H1 (cell line): ENCODE measurements at regions not wholly inside any gene's neighbourhood (a gene's known extent, or its start where the extent isn't known, plus 50 kb on each side); places are given as distances from the start of the nearest gene placed in this dataset.

Source experiments
- CTCF ChIA-PET: fragments of 300-600 bp; sonication (Branson Sonifier 250); formaldehyde crosslinking; loops from one replicate; lab custom pipeline; 2021; ENCODE audit not compliant: partially characterized antibody; lab: Charles Lee
- POLR2A ChIA-PET: fragments of 300-600 bp; sonication (Branson Sonifier 250); formaldehyde crosslinking; loops from one replicate; lab custom pipeline; 2021; ENCODE audit warnings: inconsistent platforms; ENCODE audit not compliant: partially characterized antibody; lab: Charles Lee
- DNase-seq, 2 experiments: peaks; one replicate each; pipeline versions ENCODE4 v3.0.0 to v3.0.0-alpha.2; 2010 to 2022; ENCODE audit warnings: low spot score in 2 of 2, low read depth in 1 of 2, mixed read lengths in 1 of 2
- FAIRE-seq: peaks from 2 replicates; lab custom pipeline; 2011; peaks lifted over from hg19 to GRCh38; lab: Jason Lieb, UNC
- H2AFZ ChIP-seq: 2 replicates; pipeline ENCODE4 v1.8.1; 2012; ENCODE audit warnings: low read length, inconsistent platforms
- H2AK5ac ChIP-seq: 2 replicates; pipeline ENCODE4 v1.6.1; 2013; ENCODE audit warnings: low read depth, low read length
- H2BK120ac ChIP-seq: replicated peaks from 2 replicates; pipeline ENCODE3; 2013; ENCODE audit warnings: low read depth, low read length, inconsistent platforms
- H2BK12ac ChIP-seq: 2 replicates; pipeline ENCODE4 v1.6.1; 2013; ENCODE audit warnings: low read depth, low read length
- H2BK15ac ChIP-seq: 2 replicates; pipeline ENCODE4 v1.6.1; 2013; ENCODE audit warnings: low read length
- H2BK20ac ChIP-seq: 2 replicates; pipeline ENCODE4 v1.6.1; 2013; ENCODE audit warnings: low read length
- H2BK5ac ChIP-seq: 2 replicates; pipeline ENCODE4 v1.6.1; 2013; ENCODE audit warnings: low read depth, low read length
- H3K14ac ChIP-seq: 2 replicates; pipeline ENCODE4 v1.6.1; 2013; ENCODE audit warnings: inconsistent platforms; ENCODE audit not compliant: insufficient read length
- H3K18ac ChIP-seq: 2 replicates; pipeline ENCODE4 v1.6.1; 2013; ENCODE audit warnings: low read length; ENCODE audit errors: extremely low read depth
- H3K23ac ChIP-seq: 2 replicates; pipeline ENCODE4 v1.6.1; 2013; ENCODE audit warnings: inconsistent platforms; ENCODE audit not compliant: insufficient read length
- H3K23me2 ChIP-seq: 2 replicates; pipeline ENCODE4 v1.6.1; 2013; ENCODE audit warnings: low read depth, low read length
- H3K27ac ChIP-seq: 2 replicates; pipeline ENCODE4 v1.6.1; 2011; ENCODE audit warnings: low read depth, low read length, inconsistent platforms
- H3K27me3 ChIP-seq, 4 experiments: replicated peaks in 1 of 4; 1 replicate in 1 of 4; 2 replicates in 3 of 4; pipeline versions ENCODE4 v1.6.1 to v1.8.1; 2011 to 2013; ENCODE audit warnings: low read length in 3 of 4, mild to moderate bottlenecking in 3 of 4, inconsistent platforms in 2 of 4, mixed read lengths in 2 of 4, moderate library complexity in 1 of 4; ENCODE audit not compliant: control insufficient read depth in 3 of 4, insufficient read depth in 3 of 4; ENCODE audit errors: extremely low read depth in 1 of 4
- H3K36me3 ChIP-seq, 4 experiments: 2 replicates each; pipeline versions ENCODE4 v1.6.1 to v1.8.1; 2011 to 2013; ENCODE audit warnings: mild to moderate bottlenecking in 4 of 4, low read length in 3 of 4, moderate library complexity in 2 of 4, control low read depth in 1 of 4, inconsistent platforms in 1 of 4; ENCODE audit not compliant: insufficient read depth in 4 of 4, control insufficient read depth in 2 of 4
- H3K4ac ChIP-seq: replicated peaks from 2 replicates; pipeline ENCODE3; 2013; ENCODE audit warnings: low read length, low read depth, mixed read lengths, inconsistent platforms; ENCODE audit not compliant: insufficient read length
- H3K4me1 ChIP-seq, 4 experiments: replicated peaks in 1 of 4; 1 replicate in 1 of 4; 2 replicates in 3 of 4; pipeline versions ENCODE4 v1.6.1 to v1.8.1; 2011 to 2013; ENCODE audit warnings: low read length in 3 of 4, inconsistent platforms in 2 of 4, mixed read lengths in 1 of 4; ENCODE audit not compliant: insufficient read depth in 4 of 4, control insufficient read depth in 3 of 4
- H3K4me2 ChIP-seq, 2 experiments: 2 replicates each; pipeline versions ENCODE4 v1.6.1 to v1.8.1; 2011 to 2013; ENCODE audit warnings: low read depth in 2 of 2, low read length in 2 of 2, control low read depth in 1 of 2, inconsistent platforms in 1 of 2, mild to moderate bottlenecking in 1 of 2; ENCODE audit not compliant: insufficient read depth in 1 of 2
- H3K4me3 ChIP-seq, 4 experiments: fragments of 200-600, 300-600 bp in 1 of 4; sonication (generic), shearing (Covaris generic), sonication (Bioruptor Twin) in 1 of 4; 2 replicates each; pipeline versions ENCODE4 v1.5.1 to v1.8.1; 2011 to 2016; ENCODE audit warnings: low read length in 4 of 4, low read depth in 3 of 4, control low read depth in 2 of 4, inconsistent platforms in 2 of 4, mild to moderate bottlenecking in 2 of 4, mixed read lengths in 1 of 4, moderate library complexity in 1 of 4; ENCODE audit not compliant: insufficient read depth in 2 of 4; ENCODE audit errors: extremely low read depth in 1 of 4
- H3K56ac ChIP-seq: replicated peaks from 2 replicates; pipeline ENCODE3; 2013; ENCODE audit warnings: low read depth, mild to moderate bottlenecking, mixed read lengths, low read length, inconsistent platforms; ENCODE audit not compliant: insufficient read length
- H3K79me1 ChIP-seq: 2 replicates; pipeline ENCODE4 v1.6.1; 2013; ENCODE audit warnings: low read depth, low read length, control low read depth
- H3K79me2 ChIP-seq, 2 experiments: 2 replicates each; pipeline versions ENCODE4 v1.6.1 to v1.8.1; 2012 to 2013; ENCODE audit warnings: low read length in 2 of 2, mild to moderate bottlenecking in 2 of 2, inconsistent platforms in 1 of 2; ENCODE audit not compliant: insufficient read depth in 2 of 2, control insufficient read depth in 1 of 2
- H3K9ac ChIP-seq, 4 experiments: replicated peaks in 1 of 4; 1 replicate in 1 of 4; 2 replicates in 3 of 4; pipeline versions ENCODE4 v1.6.1 to v1.8.1; 2011 to 2013; ENCODE audit warnings: low read depth in 3 of 4, low read length in 3 of 4, control low read depth in 2 of 4, mild to moderate bottlenecking in 2 of 4, moderate library complexity in 2 of 4, inconsistent platforms in 1 of 4; ENCODE audit errors: extremely low read depth in 1 of 4
- H3K9me3 ChIP-seq, 2 experiments: 2 replicates each; pipeline versions ENCODE4 v1.6.1 to v1.8.1; 2012 to 2013; ENCODE audit warnings: mild to moderate bottlenecking in 2 of 2, moderate library complexity in 2 of 2, control low read depth in 1 of 2, inconsistent platforms in 1 of 2, low read depth in 1 of 2, low read length in 1 of 2, mixed read lengths in 1 of 2; ENCODE audit not compliant: insufficient read depth in 2 of 2
- H4K20me1 ChIP-seq, 2 experiments: replicated peaks in 1 of 2; 2 replicates each; pipeline versions ENCODE3 to v1.8.1; 2011 to 2013; ENCODE audit warnings: inconsistent platforms in 2 of 2, low read length in 2 of 2, mild to moderate bottlenecking in 1 of 2; ENCODE audit not compliant: insufficient read depth in 2 of 2, control insufficient read depth in 1 of 2
- H4K5ac ChIP-seq: 2 replicates; pipeline ENCODE4 v1.6.1; 2013; ENCODE audit warnings: low read length, low read depth, mixed read lengths, inconsistent platforms; ENCODE audit not compliant: insufficient read length
- H4K8ac ChIP-seq: 2 replicates; pipeline ENCODE4 v1.8.0; 2013; ENCODE audit warnings: mild to moderate bottlenecking, moderate library complexity, low read length, inconsistent platforms; ENCODE audit not compliant: insufficient read depth; ENCODE audit errors: extremely low read depth
- H4K91ac ChIP-seq: replicated peaks from 2 replicates; pipeline ENCODE3; 2013; ENCODE audit warnings: low read length, mixed read lengths, inconsistent platforms; ENCODE audit not compliant: insufficient read length
- ASH2L ChIP-seq: fragments of 200-600, 300-600 bp; sonication (generic); IDR thresholded peaks from one replicate; pipeline ENCODE4 v1.7.1; 2017; ENCODE audit warnings: low read length
- GTF2F1 ChIP-seq: IDR thresholded peaks from 2 replicates; pipeline ENCODE4 v1.6.1; 2012; ENCODE audit warnings: low read depth, low read length, improper control_type of control experiment, borderline replicate concordance
- MAFK ChIP-seq: IDR thresholded peaks from 2 replicates; pipeline ENCODE4 v1.6.1; 2012; ENCODE audit warnings: low read depth, mild to moderate bottlenecking, improper control_type of control experiment, low read length
- NANOG ChIP-seq: IDR thresholded peaks from 2 replicates; pipeline ENCODE4 v1.6.1; 2011; ENCODE audit warnings: low read length, low read depth, mild to moderate bottlenecking, inconsistent platforms; ENCODE audit not compliant: insufficient read depth, poor library complexity, severe bottlenecking
- RBBP5 ChIP-seq: IDR thresholded peaks from 2 replicates; pipeline ENCODE4 v1.7.1; 2012; ENCODE audit warnings: low read depth, mild to moderate bottlenecking, inconsistent platforms, low read length, moderate library complexity, borderline replicate concordance
- RNF2 ChIP-seq: fragments of 200-900, 300-1000 bp; sonication (generic); IDR thresholded peaks from 2 replicates; pipeline ENCODE4 v1.7.1; 2016; ENCODE audit warnings: borderline replicate concordance, low read depth, mild to moderate bottlenecking, antibody characterized with exemption, low read length; ENCODE audit not compliant: poor library complexity, severe bottlenecking; ENCODE audit errors: missing control alignments
- WGBS, 2 experiments: shearing (Covaris generic) in 1 of 2; methylation state at CpG; one replicate each; pipeline versions ENCODE4 v1.1.6 to v1.1.7; 2013 to 2015; ENCODE audit warnings: low lambda C conversion rate in 2 of 2, mixed read lengths in 2 of 2, inconsistent platforms in 1 of 2, low coverage in 1 of 2, missing lambda C conversion rate in 1 of 2; ENCODE audit not compliant: insufficient replicate concordance in 2 of 2, insufficient coverage in 1 of 2, insufficient read length in 1 of 2; ENCODE audit errors: extremely low coverage in 1 of 2, missing lambda C conversion rate in 1 of 2; 5-methylcytosine and 5-hydroxymethylcytosine counted together

DNA sequence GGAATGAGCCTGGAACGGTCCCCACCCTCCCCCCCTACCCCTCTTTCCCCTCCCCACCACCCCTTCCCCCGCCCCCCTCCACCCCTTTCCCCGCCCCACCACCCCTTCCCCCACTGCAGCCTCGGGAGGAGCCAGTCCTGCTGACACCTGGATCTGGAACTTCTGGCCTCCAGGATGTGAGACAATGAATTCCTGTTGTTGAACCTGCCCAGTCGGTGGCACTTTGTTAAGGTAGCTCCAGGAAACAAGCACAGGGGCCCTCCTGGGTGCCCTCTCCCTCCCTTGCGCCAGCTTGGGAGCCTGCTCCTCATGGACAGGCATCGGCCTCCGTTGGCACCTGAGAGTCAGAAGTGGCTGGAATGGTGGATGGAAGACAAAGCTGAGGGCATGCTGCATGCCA lies 152.4 kb upstream of the FOXF1 start:
- Histone ChIP-seq H3K27me3 (no peaks in the 10 kb centered on the region), H3K23me2 (no peaks in the 10 kb centered on the region)
- POLR2A ChIA-PET, result no interaction called here
- no peak for TF ChIP-seq RBBP5
- TF ChIP-seq RNF2, result no peak
- no peak for TF ChIP-seq MAFK
- no peak for TF ChIP-seq GTF2F1
- TF ChIP-seq NANOG, result no peak
- no peak for TF ChIP-seq ASH2L

More for the DNA sequence above, 152.4 kb upstream of the FOXF1 start:
- Histone ChIP-seq H3K23ac (no peak overlapping the region), H2BK20ac (peak overlapping the region; percentile 89; the same call in 1 of the 2 replicates), H2BK120ac (no peak overlapping the region), H3K27ac (no peak overlapping the region), H2AFZ (no peak overlapping the region), H3K79me1 (no peaks in the 10 kb centered on the region), H3K4me2 (no peak overlapping the region; a peak in 1 of 4 replicates), H3K79me2 (no peaks in the 10 kb centered on the region), H3K14ac (no peak overlapping the region), H3K18ac (peak overlapping the region; percentile 78; the same call in 1 of the 2 replicates), H4K5ac (no peak overlapping the region), H4K20me1 (no peaks in the 10 kb centered on the region), H2AK5ac (no peak overlapping the region), H3K4me3 (no peak overlapping the region), H4K91ac (peak overlapping the region; percentile 63), H2BK5ac (peak overlapping the region; percentile 73; the same call in 1 of the 2 replicates), H3K9ac (no peak overlapping the region; a peak in 1 of 7 replicates), H2BK12ac (peak overlapping the region; percentile 90), H4K8ac (no peak overlapping the region), H3K9me3 (peaks cover 8% of the 10 kb centered on the region in 2 experiments; a peak in 3 of 4 replicates), H3K4ac (no peak overlapping the region), H3K36me3 (no peaks in the 10 kb centered on the region), H2BK15ac (peak overlapping the region; percentile 95; the same call in 1 of the 2 replicates), H3K56ac (no peak overlapping the region), H3K4me1 (peaks cover 0 to 18% (median 4%) of the 10 kb centered on the region in 4 experiments; a peak in 3 of 7 replicates)
- WGBS, 2 experiments, result 86% methylated on average over 4 of the region's 8 CpGs; no CpG with 5 or more reads in 1 of the 2 experiments
- CTCF ChIA-PET, result interaction anchor here (0.9 to 3.0 kb wide), 3 partner anchors 17 to 105 kb away, joined by 3 to 12 read pairs (median 3); no protein-coding TSS in a partner anchor
- FAIRE-seq (no peak), DNase-seq (no peak)
